Panc1 (cell line): ENCODE measurements at regions not wholly inside any gene's neighbourhood (a gene's known extent, or its start where the extent isn't known, plus 50 kb on each side); places are given as distances from the start of the nearest gene placed in this dataset.

ENCODE experiments used
- ATAC-seq: fragments of 200-7000 bp; cut with Tn5 transposase; 2 replicates; pipeline ENCODE4 v1.9.1; 2020; ENCODE audit warnings: mild to moderate bottlenecking, moderate library complexity
- BruUV-seq: library from RNA; stranded (reverse); fragments of 400-500 nt; replicated peaks from 2 replicates; lab custom pipeline; 2021; lab: Mats Ljungman, UMichigan
- CTCF ChIA-PET: fragments of 300-600 bp; sonication (Branson Sonifier 250); formaldehyde crosslinking; loops from one replicate; lab custom pipeline; 2022; ENCODE audit warnings: antibody characterized with exemption; lab: Charles Lee
- POLR2A ChIA-PET: fragments of 300-600 bp; sonication (Branson Sonifier 250); formaldehyde crosslinking; loops from one replicate; lab custom pipeline; 2022; ENCODE audit warnings: antibody characterized with exemption; lab: Charles Lee
- DNase-seq: peaks from one replicate; pipeline ENCODE4 v3.0.0-alpha.2; 2010; ENCODE audit warnings: low read depth, low spot score
- H3K27ac ChIP-seq: 2 replicates; pipeline ENCODE4 v1.5.1; 2011; ENCODE audit warnings: mild to moderate bottlenecking, low read length, inconsistent platforms
- H3K27me3 ChIP-seq: fragments of 200-500 bp; sonication (Bioruptor generic); 2 replicates; pipeline ENCODE4 v1.6.0; 2014; ENCODE audit warnings: low read length, inconsistent platforms; ENCODE audit not compliant: control insufficient read depth, insufficient read depth
- H3K36me3 ChIP-seq: fragments of 200-500 bp; sonication (Bioruptor generic); 2 replicates; pipeline ENCODE4 v1.5.1; 2014; ENCODE audit warnings: inconsistent platforms, mild to moderate bottlenecking, low read length, moderate library complexity; ENCODE audit not compliant: control insufficient read depth, insufficient read depth
- H3K4me1 ChIP-seq: 2 replicates; pipeline ENCODE4 v1.5.1; 2011; ENCODE audit warnings: inconsistent platforms, mild to moderate bottlenecking, low read length, moderate library complexity; ENCODE audit not compliant: control insufficient read depth, insufficient read depth
- H3K4me3 ChIP-seq, 2 experiments: 2 replicates each; pipeline ENCODE4 v1.5.1; 2011 to 2012; ENCODE audit warnings: low read depth in 2 of 2, low read length in 2 of 2, mild to moderate bottlenecking in 2 of 2, inconsistent platforms in 1 of 2, moderate library complexity in 1 of 2
- H3K9me3 ChIP-seq: fragments of 200-500 bp; sonication (Bioruptor generic); 2 replicates; pipeline ENCODE4 v1.5.1; 2014; ENCODE audit warnings: low read depth, mild to moderate bottlenecking, inconsistent platforms, low read length, moderate library complexity; ENCODE audit not compliant: control insufficient read depth, insufficient read depth
- POLR2AphosphoS5 ChIP-seq: IDR thresholded peaks from 2 replicates; pipeline ENCODE4 v1.6.1; 2012; ENCODE audit warnings: mild to moderate bottlenecking, low read depth, low read length, moderate library complexity
- SIN3A ChIP-seq: IDR thresholded peaks from 2 replicates; pipeline ENCODE4 v1.6.1; 2012; ENCODE audit warnings: low read depth, mild to moderate bottlenecking, low read length, moderate library complexity, borderline replicate concordance; ENCODE audit not compliant: insufficient read depth
- TCF7L2 ChIP-seq: IDR thresholded peaks from 2 replicates; pipeline ENCODE4 v1.6.1; 2011; ENCODE audit warnings: mild to moderate bottlenecking, low read depth, low read length, inconsistent platforms
- in situ Hi-C: cut with HindIII; loops from 2 replicates; pipeline ENCODE4 v1.10.0; 2016; ENCODE audit warnings: low sequenced_read_pairs, low pct_unique_long_range_greater_than_20kb
- intact Hi-C: fragments of 100-400 bp; cut with micrococcal nuclease; formaldehyde crosslinking; loops from one replicate; pipeline ENCODE4 v1.10.0; 2022; ENCODE audit not compliant: unreplicated experiment
- TF ChIP-seq, protein P1 (sequence below): fragments of 450-650 bp; IDR thresholded peaks from 2 replicates; pipeline ENCODE4 v1.5.1; 2017; ENCODE audit warnings: mild to moderate bottlenecking
- TF ChIP-seq, protein P2 (sequence below), 2 experiments: IDR thresholded peaks; 2 replicates each; pipeline ENCODE4 v1.6.1; 2011 to 2012; ENCODE audit warnings: low read depth in 2 of 2, control low read depth in 1 of 2, low read length in 1 of 2, mild to moderate bottlenecking in 1 of 2, moderate library complexity in 1 of 2; ENCODE audit not compliant: insufficient read depth in 1 of 2

DNA sequence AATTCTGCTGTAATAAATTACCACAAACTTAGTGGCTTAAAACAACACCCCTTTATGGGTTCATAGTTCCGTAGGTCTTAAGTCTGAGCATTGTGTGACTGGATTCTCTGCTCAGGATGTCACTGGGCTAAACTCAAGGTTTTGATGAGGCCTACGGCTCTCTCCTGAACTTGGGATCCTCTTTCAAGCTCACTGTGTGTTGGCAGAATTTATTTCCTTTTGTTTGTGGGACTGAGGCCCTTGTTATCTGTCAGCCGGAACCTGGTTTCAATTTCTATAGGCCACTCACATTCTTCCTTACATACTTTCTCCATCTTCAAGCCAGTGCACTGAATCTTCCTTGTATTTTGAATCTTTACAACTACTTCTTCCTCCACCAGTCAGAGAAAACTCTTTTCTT, 290.2 kb downstream of the AKAIN1 start:
- no peak for DNase-seq
- Histone ChIP-seq H3K4me3 (no peak overlapping the region), H3K27ac (no peak overlapping the region), H3K36me3 (no peaks in the 10 kb centered on the region), H3K9me3 (no peaks in the 10 kb centered on the region; the same call in 1 of the 2 replicates), H3K27me3 (no peaks in the 10 kb centered on the region), H3K4me1 (no peaks in the 10 kb centered on the region)
- no peak for TF ChIP-seq SIN3A
- no peak for TF ChIP-seq TCF7L2
- TF ChIP-seq, protein P1, sequence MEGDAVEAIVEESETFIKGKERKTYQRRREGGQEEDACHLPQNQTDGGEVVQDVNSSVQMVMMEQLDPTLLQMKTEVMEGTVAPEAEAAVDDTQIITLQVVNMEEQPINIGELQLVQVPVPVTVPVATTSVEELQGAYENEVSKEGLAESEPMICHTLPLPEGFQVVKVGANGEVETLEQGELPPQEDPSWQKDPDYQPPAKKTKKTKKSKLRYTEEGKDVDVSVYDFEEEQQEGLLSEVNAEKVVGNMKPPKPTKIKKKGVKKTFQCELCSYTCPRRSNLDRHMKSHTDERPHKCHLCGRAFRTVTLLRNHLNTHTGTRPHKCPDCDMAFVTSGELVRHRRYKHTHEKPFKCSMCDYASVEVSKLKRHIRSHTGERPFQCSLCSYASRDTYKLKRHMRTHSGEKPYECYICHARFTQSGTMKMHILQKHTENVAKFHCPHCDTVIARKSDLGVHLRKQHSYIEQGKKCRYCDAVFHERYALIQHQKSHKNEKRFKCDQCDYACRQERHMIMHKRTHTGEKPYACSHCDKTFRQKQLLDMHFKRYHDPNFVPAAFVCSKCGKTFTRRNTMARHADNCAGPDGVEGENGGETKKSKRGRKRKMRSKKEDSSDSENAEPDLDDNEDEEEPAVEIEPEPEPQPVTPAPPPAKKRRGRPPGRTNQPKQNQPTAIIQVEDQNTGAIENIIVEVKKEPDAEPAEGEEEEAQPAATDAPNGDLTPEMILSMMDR = no peak
- no peak for TF ChIP-seq POLR2AphosphoS5
- TF ChIP-seq, protein P2, sequence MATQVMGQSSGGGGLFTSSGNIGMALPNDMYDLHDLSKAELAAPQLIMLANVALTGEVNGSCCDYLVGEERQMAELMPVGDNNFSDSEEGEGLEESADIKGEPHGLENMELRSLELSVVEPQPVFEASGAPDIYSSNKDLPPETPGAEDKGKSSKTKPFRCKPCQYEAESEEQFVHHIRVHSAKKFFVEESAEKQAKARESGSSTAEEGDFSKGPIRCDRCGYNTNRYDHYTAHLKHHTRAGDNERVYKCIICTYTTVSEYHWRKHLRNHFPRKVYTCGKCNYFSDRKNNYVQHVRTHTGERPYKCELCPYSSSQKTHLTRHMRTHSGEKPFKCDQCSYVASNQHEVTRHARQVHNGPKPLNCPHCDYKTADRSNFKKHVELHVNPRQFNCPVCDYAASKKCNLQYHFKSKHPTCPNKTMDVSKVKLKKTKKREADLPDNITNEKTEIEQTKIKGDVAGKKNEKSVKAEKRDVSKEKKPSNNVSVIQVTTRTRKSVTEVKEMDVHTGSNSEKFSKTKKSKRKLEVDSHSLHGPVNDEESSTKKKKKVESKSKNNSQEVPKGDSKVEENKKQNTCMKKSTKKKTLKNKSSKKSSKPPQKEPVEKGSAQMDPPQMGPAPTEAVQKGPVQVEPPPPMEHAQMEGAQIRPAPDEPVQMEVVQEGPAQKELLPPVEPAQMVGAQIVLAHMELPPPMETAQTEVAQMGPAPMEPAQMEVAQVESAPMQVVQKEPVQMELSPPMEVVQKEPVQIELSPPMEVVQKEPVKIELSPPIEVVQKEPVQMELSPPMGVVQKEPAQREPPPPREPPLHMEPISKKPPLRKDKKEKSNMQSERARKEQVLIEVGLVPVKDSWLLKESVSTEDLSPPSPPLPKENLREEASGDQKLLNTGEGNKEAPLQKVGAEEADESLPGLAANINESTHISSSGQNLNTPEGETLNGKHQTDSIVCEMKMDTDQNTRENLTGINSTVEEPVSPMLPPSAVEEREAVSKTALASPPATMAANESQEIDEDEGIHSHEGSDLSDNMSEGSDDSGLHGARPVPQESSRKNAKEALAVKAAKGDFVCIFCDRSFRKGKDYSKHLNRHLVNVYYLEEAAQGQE (IDR thresholded peaks at IDR 0.05; ENCODE audit: insufficient read depth in 1 of 2, low read depth in 2 of 2, low read length in 1 of 2) = no peak
- ChIA-PET CTCF (no interaction called here), POLR2A (no interaction called here)
- intact Hi-C loops = no loop called here
- in situ Hi-C loops = no loop called here
- no TSS peak for BruUV-seq
- no peak for ATAC-seq

DNA sequence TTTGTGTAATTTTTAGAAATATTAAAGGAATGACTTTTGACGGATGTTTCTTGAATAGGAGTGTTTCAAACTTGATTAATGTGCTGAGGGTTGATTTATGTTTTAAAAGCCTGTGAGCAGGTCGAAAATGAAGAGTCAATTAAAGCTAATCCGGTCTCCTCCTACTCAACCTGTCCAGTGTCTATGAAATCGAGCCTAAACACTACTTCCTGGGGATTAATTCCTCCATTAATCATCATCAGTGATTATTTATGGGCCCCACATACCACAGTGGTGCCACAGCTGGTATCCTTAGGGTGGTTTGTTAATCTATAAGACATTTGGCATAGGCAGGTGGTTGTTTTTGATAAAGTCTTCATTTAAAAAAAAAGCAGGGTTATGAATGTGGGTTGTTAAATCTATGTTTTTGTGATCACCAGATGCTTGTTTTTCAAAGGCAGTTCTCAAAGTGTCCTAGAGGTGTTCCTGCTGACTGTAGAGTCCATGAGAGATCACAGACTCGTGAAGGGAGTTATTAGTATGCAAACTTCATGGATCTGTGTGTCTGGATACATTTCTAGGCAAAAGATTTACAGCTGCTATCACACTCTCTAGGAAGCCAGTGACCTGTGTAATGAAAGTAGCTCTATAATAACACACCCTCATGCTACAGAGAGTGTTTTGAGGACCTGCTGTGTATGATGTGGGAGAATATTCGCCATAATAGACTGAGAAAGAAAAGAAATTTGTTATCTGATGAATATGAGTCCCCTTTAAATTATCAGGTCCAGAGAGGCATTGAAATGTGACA, 308.6 kb downstream of the AKAIN1 start:
- ATAC-seq (no peak), DNase-seq (no peak)
- ChIA-PET CTCF (no interaction called here), POLR2A (no interaction called here)
- H3K4me1 ChIP-seq = no peaks in the 10 kb centered on the region
- TF ChIP-seq, protein P1 = no peak
- H3K27ac ChIP-seq = no peak overlapping the region
- in situ Hi-C loops (no loop called here), intact Hi-C loops (no loop called here)
- H3K9me3 ChIP-seq = peaks cover 3% of the 10 kb centered on the region; the same call in 1 of the 2 replicates
- H3K27me3 ChIP-seq = no peaks in the 10 kb centered on the region
- BruUV-seq = no TSS peak
- no peaks in the 10 kb centered on the region for H3K36me3 ChIP-seq
- H3K4me3 ChIP-seq = no peak overlapping the region
